Activated naive CD4-positive, alpha-beta T cell treated with anti-CD3 and anti-CD28 coated beads, Interleukin-2, amount 50 U/mL, for 72 hours (primary cell): ENCODE measurements at regions not wholly inside any gene's neighbourhood (a gene's known extent, or its start where the extent isn't known, plus 50 kb on each side); places are given as distances from the start of the nearest gene placed in this dataset.
"Not testable (repeated sequence)": the region's sequence is repeated elsewhere in the genome, so short reads cannot be mapped to it uniquely, and the experiment has no call there.

Experiments
- ATAC-seq, 2 donors: fragments of 150-1000 bp; cut with Tn5 transposase; 2 replicates each; pipeline ENCODE4 v1.10.0; 2021; ENCODE audit warnings: mild to moderate bottlenecking in 2 of 2, moderate library complexity in 2 of 2
- DNase-seq, 2 donors: peaks; one replicate each; pipeline ENCODE4 v3.0.0; 2021 to 2022; ENCODE audit warnings: low spot score in 2 of 2
- H3K27ac Mint-ChIP-seq, 2 donors: one replicate each; pipeline ENCODE4 v1.8.0; 2022; ENCODE audit warnings: mild to moderate bottlenecking in 2 of 2, mixed read lengths in 2 of 2
- H3K36me3 Mint-ChIP-seq, 2 donors: one replicate each; pipeline ENCODE4 v1.8.0; 2022; ENCODE audit warnings: mixed read lengths in 2 of 2
- H3K9me3 Mint-ChIP-seq, 2 donors: one replicate each; pipeline ENCODE4 v1.8.0; 2022; ENCODE audit warnings: mixed read lengths in 2 of 2

GRCh38 chr14:81771651-81772275, 238.1 kb upstream of the SEL1L start:
- Mint-ChIP-seq H3K27ac (no peak overlapping the region), H3K9me3 (peaks cover 5 to 19% of the 10 kb centered on the region in 2 donors), H3K36me3 (no peaks in the 10 kb centered on the region)
- no peak for DNase-seq
- ATAC-seq, result no peak

GRCh38 chr14:81772381-81772780, 238.7 kb upstream of the SEL1L start:
- DNase-seq (no peak), ATAC-seq (no peak)
- no peaks in the 10 kb centered on the region for H3K36me3 Mint-ChIP-seq

DNA sequence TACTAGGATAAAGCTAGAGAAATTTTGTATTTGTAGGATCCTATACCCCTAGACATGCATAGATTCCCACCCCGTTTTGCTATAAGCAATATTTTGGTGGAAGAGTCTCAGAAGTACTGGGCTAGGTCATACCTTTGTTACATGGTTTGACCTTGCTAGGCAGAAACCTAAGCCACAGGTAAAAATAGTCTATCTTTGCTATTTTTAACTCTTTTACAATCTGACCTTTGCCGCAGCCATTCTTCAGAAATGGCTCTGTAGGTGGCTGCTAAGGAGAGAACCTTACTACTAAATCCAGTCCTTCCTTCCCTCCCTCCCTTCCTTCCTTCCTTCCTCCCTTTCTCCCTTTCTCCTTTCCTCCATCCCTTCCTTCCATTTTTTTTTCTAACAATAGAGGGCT, 242.9 kb upstream of the SEL1L start:
- Mint-ChIP-seq H3K27ac (no peak overlapping the region), H3K36me3 (no peaks in the 10 kb centered on the region), H3K9me3 (peaks cover 5 to 17% of the 10 kb centered on the region in 2 donors)
- DNase-seq, result no peak
- ATAC-seq, result no peak

More at GRCh38 chr14:81772381-81772780, 238.7 kb upstream of the SEL1L start:
- Mint-ChIP-seq H3K9me3 (peaks cover 5 to 22% of the 10 kb centered on the region in 2 donors), H3K27ac (no peak overlapping the region)

- not testable (repeated sequence) for H3K27ac Mint-ChIP-seq, H3K36me3 Mint-ChIP-seq, DNase-seq, ATAC-seq
- peaks cover 4 to 12% of the 10 kb centered on the region in 2 donors for H3K9me3 Mint-ChIP-seq
Observed at GRCh38 chr14:81781798-81782197, 248.1 kb upstream of the SEL1L start.

DNA sequence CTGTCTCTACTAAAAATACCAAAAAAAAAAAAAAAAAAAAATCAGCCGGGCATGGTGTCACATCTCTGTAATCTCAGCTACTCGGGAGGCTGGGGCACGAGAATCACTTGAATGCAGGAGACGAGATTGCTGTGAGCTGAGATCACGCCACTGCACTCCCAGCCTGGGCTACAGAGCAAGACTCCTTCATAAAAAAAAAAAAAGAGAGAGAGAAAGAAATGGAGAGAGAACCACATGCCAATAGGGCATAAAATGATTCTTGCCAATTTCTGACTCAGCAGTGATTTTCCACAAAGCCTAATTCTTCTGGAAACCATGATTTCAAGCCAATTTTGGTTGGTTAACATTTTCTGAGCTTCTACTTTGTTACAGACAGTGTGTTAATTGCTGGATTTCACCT, 250.4 kb upstream of the SEL1L start:
- DNase-seq, result no peak
- H3K36me3 Mint-ChIP-seq, result peaks cover 0 to 4% of the 10 kb centered on the region in 2 donors
- ATAC-seq, result no peak
- H3K9me3 Mint-ChIP-seq, result peaks cover 4 to 9% of the 10 kb centered on the region in 2 donors
- no peak overlapping the region for H3K27ac Mint-ChIP-seq

DNA sequence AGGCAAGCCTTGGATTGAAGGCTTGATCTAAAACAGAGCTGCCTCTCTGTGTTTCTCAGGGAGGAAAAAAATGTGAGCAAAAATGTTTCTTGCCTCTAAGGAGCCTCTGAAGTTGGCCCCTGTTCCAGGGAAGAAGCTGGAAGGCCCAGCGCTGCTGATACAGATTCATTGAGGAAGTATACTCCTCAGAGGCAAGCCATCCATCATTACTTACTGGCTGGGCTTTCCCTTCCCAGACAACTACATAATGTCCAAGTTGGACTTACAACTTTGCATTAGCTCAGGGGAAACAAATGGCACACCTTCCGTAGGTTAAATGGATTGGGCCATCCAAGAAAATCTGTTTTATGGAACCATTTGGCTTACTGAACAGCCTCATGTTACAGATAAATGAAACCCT, 263.7 kb upstream of the SEL1L start:
- no peak for ATAC-seq
- Mint-ChIP-seq H3K36me3 (no peaks in the 10 kb centered on the region), H3K9me3 (peaks cover 9 to 10% of the 10 kb centered on the region in 2 donors)

DNA sequence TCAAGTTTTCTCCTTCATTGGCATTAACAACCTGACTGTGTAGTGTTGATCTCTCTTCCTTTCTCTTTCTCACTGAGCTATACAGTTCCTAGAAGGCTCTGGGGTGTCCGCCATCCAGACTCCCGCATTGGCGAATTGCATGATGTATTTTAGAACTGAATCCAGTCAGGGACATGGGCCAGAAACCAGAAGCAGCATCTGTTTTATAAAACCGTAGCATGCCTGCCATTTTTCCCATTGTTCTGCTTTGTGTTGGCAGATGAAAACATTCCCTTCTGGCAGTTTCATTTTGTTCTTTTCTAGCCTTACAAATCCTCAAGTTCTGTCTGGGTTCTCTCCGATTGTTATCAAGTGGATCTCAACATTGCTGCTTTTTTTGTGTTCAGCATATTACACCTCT, 268.3 kb upstream of the SEL1L start:
- no peak overlapping the region for H3K27ac Mint-ChIP-seq
- DNase-seq, result no peak
- ATAC-seq, result no peak
- peaks cover 4 to 5% of the 10 kb centered on the region in 2 donors for H3K9me3 Mint-ChIP-seq
- no peaks in the 10 kb centered on the region for H3K36me3 Mint-ChIP-seq

More for the DNA sequence above, 263.7 kb upstream of the SEL1L start:
- no peak overlapping the region for H3K27ac Mint-ChIP-seq
- DNase-seq, result no peak

GRCh38 chr14:81802341-81802740, 268.7 kb upstream of the SEL1L start:
- Mint-ChIP-seq H3K9me3 (peaks cover 4 to 5% of the 10 kb centered on the region in 2 donors), H3K27ac (no peak overlapping the region), H3K36me3 (no peaks in the 10 kb centered on the region)
- ATAC-seq (no peak), DNase-seq (no peak)

GRCh38 chr14:81805785-81806184, 272.1 kb upstream of the SEL1L start:
- ATAC-seq, result no peak
- no peak overlapping the region for H3K27ac Mint-ChIP-seq
- peaks cover 11 to 13% of the 10 kb centered on the region in 2 donors for H3K9me3 Mint-ChIP-seq

DNA sequence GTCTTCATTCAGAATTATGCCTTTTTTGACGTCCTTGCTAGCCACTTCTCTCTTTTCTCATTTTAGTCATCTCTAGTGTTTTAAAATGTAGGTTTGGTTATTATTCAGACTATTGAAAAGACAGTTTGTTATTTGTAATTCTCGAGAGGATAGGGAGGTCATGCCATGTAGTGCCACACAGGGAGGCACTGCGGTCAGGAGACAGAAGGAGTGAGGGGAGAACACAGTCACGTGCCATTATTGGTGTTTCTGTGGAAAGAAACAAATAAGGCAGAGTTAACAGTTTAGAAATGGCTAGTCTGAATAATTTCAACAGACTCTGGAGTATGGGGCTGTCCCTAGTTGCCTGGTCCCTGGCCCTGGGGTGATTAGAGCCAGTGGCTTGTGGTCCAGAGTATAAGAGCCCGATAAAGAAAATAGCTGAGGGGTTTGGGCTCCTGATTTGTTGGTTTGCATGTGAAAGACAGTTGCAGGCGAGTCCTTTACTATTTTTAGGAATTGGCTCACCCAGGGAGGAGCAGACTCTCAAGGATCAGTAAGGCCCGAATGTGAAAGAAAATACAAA, 278.1 kb upstream of the SEL1L start:
- no peak for DNase-seq
- no peak for ATAC-seq
- peaks cover 7 to 10% of the 10 kb centered on the region in 2 donors for H3K9me3 Mint-ChIP-seq
- H3K27ac Mint-ChIP-seq, result no peak overlapping the region
- no peaks in the 10 kb centered on the region for H3K36me3 Mint-ChIP-seq

More at GRCh38 chr14:81805785-81806184, 272.1 kb upstream of the SEL1L start:
- no peak for DNase-seq
- H3K36me3 Mint-ChIP-seq, result no peaks in the 10 kb centered on the region

DNA sequence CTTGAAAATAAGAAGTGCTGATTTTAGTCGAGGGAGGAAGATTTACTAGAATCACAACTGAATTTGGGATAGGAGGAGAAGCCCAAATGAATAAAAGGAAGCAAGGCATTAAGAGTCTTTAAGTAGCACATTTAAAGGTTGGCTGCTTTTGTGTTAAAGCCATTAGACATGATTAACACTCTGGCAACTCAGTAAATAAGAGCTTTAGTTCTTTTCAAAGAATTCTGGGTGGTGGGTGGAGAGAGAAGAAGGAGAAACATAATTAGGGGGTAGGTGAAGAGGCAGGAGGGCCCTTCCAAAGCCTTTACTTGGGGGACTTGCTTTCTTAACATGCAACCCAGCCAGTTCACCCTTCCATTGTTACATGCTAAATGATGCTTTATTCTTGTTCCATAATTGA, 284.6 kb upstream of the SEL1L start:
- DNase-seq (no peak), ATAC-seq (no peak)
- Mint-ChIP-seq H3K36me3 (no peaks in the 10 kb centered on the region), H3K27ac (no peak overlapping the region), H3K9me3 (peaks cover 10 to 16% of the 10 kb centered on the region in 2 donors)

DNA sequence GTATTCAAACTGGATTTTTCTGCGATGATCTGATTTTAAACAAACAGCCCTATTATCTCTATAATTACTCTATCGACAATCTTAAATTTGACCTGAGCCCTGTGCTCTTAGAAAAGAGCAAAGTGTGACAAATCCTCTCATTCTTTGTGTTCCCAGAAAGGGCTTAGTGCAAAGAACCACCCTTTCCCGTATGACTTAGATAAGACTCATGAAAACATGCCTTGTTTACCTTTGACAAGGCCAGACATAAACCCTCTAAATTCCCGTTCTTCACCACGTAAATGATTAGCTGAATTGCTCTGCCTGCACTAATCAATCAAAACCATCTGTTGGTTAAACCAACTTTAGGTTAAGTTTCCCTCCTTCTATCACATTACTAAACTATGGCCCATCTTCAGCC, 285.7 kb upstream of the SEL1L start:
- H3K36me3 Mint-ChIP-seq, result no peaks in the 10 kb centered on the region
- ATAC-seq (no peak), DNase-seq (no peak)
- peaks cover 16 to 17% of the 10 kb centered on the region in 2 donors for H3K9me3 Mint-ChIP-seq
- H3K27ac Mint-ChIP-seq, result no peak overlapping the region

- ATAC-seq, result no peak
Observed at GRCh38 chr14:81819910-81820309, 286.3 kb upstream of the SEL1L start.

DNA sequence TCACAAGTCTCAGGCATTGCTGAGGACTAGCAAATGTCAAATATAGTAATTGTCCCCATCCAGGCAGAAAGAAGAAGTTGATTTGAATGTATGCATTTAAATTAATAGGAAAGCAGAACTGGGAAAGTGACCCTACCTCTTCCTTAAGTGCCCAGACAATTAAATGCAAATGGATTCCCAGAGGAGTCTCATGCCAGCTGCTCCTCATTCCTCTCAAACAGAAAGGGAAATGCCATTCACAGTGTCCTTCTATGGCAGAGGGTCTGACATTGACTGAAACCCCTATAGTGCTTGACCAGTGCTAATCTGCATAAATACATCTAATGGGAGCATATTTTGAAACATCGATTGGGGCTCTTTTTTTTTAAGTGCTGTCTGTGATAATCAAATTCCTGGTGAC, 292.4 kb upstream of the SEL1L start:
- ATAC-seq (no peak), DNase-seq (no peak)
- no peak overlapping the region for H3K27ac Mint-ChIP-seq
- peaks cover 0 to 17% of the 10 kb centered on the region in 2 donors for H3K36me3 Mint-ChIP-seq
- H3K9me3 Mint-ChIP-seq, result peaks cover 15 to 23% of the 10 kb centered on the region in 2 donors

More at GRCh38 chr14:81819910-81820309, 286.3 kb upstream of the SEL1L start:
- Mint-ChIP-seq H3K27ac (no peak overlapping the region), H3K9me3 (peaks cover 16 to 17% of the 10 kb centered on the region in 2 donors), H3K36me3 (no peaks in the 10 kb centered on the region)
- no peak for DNase-seq

- H3K36me3 Mint-ChIP-seq, result peaks cover 0 to 17% of the 10 kb centered on the region in 2 donors
Observed at GRCh38 chr14:81829447-81829846, 295.8 kb upstream of the SEL1L start.

GRCh38 chr14:81831128-81831820, 297.6 kb upstream of the SEL1L start:
- Mint-ChIP-seq H3K36me3 (peaks cover 0 to 25% of the 10 kb centered on the region in 2 donors), H3K27ac (no peak overlapping the region), H3K9me3 (peaks cover 10 to 22% of the 10 kb centered on the region in 2 donors)
- DNase-seq, result no peak
- ATAC-seq, result no peak

More at GRCh38 chr14:81829447-81829846, 295.8 kb upstream of the SEL1L start:
- Mint-ChIP-seq H3K9me3 (peaks cover 3 to 13% of the 10 kb centered on the region in 2 donors), H3K27ac (no peak overlapping the region)
- DNase-seq, result no peak
- ATAC-seq, result no peak

DNA sequence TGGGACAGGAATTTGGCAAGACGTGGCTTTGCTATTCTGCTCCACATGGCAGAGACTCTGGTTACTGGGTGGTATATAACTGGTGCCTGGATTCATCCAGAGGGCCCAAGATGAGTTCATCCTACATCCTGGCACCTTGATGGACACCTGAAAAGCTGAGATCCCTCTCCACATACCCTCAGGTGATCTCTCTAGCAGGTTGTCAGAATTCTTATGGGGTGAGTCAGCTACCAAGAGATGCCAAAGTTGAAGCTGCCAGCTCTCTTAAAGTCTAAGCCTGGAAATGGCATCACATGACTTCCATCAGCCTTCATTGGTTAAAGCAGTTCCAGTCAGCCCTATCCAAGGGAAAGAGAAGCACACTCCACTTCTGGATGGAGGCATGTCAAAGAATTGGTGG, 300.7 kb upstream of the SEL1L start:
- DNase-seq (no peak), ATAC-seq (no peak)
- H3K9me3 Mint-ChIP-seq, result peaks cover 13 to 20% of the 10 kb centered on the region in 2 donors
- no peak overlapping the region for H3K27ac Mint-ChIP-seq
- peaks cover 0 to 9% of the 10 kb centered on the region in 2 donors for H3K36me3 Mint-ChIP-seq
